RPMI7951 (cell line): ENCODE measurements at regions not wholly inside any gene's neighbourhood (a gene's known extent, or its start where the extent isn't known, plus 50 kb on each side); places are given as distances from the start of the nearest gene placed in this dataset.

ENCODE experiments used
- DNase-seq: peaks from one replicate; pipeline ENCODE4 v3.0.0-alpha.2; 2012; ENCODE audit warnings: low read depth

DNA sequence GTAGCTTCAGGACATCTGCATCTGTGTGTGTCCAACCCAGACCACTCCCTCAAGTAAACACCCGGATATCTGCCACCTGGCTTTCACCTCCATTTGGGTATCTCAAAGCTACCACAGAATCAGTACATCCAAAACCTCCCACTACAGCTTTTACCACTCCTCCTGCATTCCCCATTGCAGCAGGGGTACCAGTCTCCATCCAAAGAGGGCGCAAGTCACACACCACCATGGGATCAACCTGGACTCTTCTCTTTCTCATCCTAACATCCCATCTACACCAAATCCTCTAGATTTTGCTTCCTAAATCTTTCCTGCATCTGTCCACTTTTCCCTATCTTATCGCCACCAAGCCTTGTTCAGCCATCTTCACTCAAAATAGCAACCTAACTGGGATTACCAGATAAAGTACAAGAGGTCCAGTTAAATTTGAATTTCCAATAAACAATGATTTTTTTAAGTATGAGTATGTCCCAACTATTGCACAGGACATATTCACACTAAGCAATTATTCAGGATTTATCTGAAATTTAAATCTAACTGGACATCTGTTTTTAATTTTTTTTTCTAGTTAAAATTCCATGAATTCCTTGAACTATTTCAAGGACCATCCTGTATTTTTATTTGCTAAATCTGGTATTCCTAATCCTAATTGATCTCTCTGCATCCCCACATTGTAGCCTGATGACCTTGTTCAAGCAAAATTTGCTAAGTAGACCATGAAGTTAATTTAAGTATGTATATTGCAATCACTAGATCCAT lies 164.3 kb upstream of the MLN start:
- peak; percentile 8 for DNase-seq

DNA sequence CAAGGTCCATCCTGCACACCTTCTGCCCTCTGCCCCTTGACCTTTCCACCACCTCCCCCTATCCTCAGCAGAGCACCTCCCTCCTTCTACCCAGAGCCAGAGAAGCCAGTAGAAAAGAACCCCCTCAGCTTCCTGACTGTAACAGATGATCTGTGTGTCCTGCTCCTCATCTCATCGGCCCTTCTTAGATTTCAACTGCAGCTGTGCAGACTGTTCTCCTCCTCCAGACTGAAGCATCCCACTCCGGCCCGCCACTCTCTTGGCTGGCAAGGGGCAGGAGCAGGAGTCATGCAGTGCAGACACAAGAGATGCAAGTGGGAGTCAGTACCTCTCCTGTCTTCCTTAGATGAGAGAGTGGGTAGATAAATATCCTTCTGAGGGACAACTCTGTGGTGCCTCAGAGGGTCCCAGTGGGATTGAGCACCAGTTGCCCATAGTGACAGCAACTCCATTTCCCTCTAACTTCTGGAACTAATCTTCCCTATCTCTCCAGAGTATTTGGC lies 163.5 kb upstream of the MLN start:
- DNase-seq, result no peak

DNA sequence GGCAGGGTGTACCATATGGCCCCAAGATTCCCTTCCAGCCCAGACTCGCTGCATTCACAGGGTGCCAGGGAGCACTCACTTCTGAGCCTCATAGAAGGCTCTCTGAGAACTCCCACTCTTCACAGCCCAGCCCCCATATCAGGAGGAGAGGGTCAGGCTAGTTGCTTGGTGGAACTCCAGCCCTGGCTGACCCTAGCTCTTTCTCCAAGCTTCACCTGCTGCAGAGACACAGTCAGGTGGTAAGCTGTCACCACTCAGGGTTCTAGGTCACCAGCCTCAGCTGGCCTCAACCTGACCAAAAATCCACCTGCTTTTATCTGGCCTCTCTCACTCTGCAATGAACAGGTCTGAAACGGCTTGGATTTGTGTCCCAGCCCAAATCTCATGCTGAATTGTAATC lies 162.7 kb upstream of the MLN start:
- no peak for DNase-seq

DNA sequence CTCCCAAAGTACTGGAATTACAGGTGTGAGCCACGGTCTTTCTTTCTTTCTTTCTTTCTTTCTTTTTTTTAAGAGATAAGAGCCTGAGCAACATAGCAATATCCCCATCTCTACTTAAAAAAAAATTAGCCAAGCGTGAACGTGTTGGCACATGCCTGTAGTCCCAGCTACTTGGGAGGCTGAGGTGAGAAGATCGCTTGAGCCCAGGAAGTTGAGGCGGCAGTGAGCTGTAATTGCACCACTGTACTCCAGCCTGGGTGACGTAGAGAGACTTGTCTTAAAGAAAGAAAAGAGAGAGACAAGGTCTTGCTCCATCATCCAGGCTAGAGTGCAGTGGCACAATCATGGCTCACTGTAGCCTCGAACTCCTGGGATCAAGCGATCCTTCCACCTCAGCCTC lies 162.0 kb upstream of the MLN start:
- DNase-seq, result no peak

DNA sequence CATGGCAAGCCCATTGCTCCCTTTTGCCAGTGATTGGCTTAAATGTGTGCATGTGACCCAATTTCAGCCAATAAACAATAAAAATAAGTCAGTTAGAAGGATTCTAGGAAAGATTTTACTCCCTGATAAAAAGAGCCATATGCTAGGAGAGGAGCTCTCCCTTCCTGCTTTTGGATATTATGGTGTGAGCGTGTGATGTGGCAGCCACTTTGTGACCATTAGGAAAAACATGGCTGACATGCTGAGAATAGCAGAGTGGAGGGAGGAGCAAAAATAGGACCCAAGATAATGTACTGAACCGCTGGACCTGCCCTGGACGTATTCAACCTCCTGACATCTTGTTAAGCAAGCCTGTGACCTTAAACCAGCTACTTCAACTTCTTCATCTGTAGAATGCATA lies 160.6 kb upstream of the MLN start:
- no peak for DNase-seq

DNA sequence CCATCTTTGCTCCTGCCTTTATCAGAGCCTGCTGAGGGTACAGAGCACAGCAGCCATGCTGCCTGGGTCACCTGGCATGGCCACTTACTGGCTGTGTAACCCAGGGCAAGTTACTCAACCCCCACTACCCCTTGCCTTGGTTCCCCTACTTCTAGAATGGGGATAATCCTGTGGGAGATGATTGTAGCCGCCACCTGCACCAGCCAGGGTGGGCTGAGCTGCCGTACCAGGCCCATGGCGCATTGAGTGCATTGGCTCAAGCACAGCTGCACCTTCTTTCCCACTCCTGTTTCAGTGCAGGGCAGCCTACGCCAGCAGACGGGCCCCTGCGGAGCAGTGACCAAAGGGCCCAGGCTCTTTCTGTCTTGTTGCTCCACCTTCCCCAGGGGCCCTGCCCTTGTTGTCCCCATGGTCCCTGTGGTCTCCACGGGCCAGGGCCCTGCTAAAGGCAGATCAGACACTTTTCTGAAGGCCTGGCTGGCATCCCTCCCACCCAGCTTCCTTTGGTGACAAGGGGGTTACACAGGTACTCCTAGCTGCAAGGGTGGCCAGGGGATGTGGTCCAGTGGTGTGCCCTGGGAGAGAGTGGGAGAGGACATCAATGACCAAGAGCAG lies 159.4 kb upstream of the MLN start:
- DNase-seq, result no peak

DNA sequence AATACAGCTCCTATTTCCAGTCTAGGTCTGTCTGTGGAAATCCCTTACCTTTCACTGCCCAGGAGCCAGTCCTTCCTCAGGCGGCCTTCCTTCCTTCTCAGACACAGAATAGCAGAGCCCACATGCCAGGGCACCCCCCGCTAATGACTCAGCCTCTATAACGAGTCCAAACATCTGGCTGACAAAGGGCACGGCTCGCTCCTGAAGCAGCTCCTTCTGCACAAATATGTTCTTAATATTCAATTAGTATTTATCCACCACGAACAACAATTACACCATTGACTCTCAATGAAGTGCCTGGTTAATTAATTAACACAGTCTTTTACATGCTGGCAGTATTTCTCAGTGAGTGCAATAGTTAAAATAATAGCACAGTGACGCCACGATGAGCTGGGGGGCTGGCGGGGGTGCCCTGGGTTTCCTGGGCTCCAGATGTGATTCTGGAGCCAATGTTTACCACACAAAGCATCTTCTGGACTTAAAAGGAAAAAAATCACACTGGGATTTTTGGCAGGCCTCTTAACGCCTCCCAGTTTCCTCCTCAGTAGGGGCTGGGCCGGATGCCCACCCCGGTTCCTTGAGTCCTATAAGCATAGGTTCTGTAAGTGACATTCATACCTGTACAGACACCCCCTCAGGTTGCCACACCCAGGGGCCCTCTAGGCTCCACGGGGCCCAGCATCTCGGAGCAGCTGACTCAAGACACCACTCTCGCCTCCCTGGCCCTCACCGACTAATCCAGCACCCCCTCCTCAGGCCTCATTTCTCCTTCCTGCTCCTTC lies 158.6 kb upstream of the MLN start:
- peak; percentile 41 for DNase-seq

DNA sequence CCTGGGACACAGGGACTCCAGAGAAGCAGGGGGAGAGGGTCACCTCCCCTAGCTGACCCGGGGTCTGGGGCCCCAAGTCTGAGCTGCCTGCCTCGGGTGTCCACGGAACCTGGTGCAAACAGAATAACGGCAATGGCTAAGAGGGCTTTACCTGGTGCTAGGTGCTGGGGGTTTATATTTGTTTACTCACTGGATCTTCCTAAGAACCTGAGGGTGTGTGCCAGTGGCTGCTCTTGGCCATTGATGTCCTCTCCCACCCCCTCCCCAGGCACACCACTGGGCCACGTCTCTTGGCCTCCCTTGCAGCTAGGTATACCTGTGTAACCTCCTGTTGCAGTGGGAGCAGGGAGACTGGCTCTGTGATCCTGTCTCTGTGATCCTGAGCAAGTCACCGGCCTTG lies 157.9 kb upstream of the MLN start:
- DNase-seq, result no peak

DNA sequence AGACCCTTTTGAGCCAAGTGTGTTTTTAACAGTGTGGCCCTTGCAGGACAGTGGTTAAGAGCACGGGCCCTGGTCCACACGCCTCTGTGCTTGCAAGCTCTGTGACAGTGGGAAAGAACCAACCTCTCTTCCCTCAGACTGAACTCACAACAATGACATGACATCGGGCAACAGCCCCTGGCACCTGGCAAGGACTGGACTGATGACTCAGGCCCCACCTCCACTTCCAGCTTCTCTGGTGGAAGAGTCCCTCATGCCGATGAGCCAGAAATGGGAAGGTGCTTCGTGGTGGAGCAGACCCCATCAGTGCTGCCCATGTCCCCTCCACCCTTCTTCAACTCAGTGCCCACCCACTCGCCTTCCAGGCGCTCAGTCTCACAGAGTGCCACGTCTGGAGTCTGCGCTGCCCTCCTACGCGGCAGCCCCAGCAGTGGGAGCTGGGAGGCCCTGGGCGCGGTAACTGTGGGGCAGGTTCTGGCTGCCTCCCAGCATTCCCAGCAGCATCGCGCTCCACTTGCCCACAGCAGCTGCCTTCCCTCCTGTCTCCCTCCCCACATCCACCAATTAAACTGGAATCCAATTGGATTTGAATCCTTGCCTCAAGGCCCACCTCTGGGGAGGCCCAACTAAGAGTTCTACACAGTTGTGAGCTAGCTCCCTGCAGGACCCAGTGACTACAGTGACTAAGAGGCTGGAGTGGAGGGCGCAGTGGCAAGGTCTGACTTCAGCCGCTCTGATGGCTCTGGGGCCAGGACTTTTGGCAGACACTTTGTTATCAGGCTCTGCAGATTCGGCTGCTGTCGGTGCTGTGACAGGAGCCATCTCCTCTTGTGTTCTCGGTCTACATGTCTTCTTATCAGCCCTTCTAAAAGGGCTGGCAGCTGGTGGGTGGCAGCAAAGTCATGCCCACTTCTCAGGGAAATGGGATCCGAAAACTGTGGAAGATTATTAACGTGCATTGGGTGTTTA lies 156.8 kb upstream of the MLN start:
- DNase-seq, result no peak

DNA sequence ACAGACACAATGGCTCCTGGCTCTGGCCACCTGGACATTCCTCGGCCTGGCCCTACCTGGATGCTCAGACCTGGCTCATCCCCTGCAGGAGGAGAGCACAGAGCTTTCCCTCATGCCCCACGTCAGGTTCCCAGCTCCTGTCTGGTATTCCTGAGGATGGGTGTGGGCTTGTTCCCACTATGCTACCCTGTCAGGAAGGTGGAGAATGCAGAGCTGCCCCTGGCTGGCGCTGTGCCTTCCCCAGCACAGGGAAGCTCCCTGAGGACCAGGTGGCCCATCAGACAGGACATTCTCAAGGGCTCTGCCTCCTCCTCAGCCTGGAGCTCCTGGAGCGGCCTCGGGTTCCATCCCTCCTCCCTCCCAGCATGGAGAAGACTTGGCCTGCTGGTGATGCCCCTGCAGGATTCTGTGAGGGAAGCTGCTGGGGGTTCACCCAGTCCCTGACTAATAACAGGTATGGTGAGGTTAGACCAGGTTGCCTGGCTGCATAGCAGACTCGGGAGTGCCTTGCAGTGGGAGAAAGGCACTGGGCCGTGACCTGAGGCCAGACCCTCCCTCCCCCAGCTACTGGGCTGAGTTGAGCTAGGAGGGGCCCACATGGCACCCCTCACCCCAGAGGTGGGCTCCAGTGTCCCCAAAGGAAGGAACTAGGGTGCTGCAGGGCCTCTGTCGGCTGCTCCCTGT lies 156.0 kb upstream of the MLN start:
- no peak for DNase-seq

DNA sequence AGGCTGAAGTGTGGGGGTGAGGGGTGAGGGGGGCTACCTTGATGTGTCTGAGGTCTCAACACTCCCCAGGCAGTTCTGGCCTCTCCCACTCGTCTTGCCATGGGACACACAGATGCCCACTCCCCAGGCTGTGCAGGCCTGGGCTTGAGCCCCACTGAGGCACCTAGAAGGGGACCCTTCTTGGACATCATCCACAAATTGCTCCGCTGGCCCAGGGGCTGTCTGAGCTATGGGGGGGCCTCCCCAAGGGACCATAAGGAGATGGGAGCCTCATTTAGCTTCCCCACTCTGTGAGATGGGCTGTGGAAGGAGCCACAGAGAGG lies 155.5 kb upstream of the MLN start:
- no peak for DNase-seq

DNA sequence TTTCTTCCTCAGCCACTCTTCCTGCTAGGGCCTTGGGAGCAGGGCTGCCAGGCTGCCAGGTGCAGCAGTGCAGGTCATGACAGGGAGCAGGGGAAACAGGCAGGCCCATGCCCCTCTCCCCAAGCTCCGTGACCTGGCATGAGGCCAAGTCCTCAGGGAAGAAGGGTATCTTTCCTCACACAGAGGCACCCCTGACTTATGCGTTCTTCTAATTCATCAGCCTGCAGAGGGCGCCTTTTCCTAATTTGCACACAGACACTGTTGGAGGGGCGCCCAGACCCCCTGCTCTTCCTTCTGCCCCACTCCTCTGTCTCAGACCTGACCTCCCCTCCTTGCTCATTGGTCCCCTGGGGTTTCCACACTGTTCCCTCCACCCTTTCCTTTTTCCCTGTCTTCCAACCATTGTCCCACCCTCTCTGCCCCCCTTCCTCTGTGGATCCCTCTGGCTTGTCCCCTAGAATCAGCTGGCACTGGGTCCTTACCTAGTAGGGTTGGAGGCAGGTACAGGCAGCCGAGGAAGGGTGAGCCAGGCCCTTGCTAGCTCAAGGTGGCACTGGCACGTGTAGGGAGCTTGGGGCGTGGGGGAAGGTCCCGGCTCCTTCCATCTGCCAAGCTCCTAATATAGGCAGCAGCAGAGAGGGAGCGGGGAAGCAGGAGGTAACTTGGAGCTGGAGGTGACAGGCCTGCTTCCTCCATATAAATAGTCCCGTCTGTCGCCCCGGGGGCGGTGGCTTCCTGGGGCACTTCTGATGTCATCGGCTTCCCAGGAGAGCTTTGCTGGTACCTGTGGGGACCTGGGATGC lies 154.9 kb upstream of the MLN start:
- DNase-seq, result no peak

DNA sequence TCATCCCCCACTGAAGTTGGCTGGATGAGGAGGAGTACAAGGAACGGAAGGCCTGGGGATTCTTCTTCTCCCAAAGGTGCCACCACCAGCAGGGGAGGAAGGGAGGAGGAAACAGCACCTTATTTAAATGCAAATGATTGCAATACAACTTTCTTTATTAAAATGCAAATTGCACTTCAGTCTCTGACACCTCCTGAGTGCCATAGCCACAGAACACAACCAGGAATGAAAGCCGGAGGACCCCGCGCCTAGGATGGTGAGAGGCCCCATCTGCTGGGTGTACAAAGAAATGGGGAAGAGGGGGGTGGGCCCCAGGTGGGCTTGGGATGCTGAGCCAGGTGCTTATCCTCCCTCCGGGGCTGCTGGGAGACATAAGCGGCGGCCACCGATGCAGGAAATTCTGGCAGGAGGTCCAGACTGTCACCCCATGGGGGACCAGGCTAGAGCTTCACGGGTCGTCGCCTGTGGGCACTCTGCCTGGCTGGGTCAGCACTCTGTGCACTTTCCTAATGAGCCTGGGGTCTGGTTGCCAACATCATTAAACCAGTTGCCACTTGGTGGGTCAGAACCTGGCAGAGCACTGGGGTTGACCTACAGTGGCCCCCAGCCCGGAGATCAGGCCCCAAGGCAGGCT lies 154.2 kb upstream of the MLN start:
- no peak for DNase-seq

DNA sequence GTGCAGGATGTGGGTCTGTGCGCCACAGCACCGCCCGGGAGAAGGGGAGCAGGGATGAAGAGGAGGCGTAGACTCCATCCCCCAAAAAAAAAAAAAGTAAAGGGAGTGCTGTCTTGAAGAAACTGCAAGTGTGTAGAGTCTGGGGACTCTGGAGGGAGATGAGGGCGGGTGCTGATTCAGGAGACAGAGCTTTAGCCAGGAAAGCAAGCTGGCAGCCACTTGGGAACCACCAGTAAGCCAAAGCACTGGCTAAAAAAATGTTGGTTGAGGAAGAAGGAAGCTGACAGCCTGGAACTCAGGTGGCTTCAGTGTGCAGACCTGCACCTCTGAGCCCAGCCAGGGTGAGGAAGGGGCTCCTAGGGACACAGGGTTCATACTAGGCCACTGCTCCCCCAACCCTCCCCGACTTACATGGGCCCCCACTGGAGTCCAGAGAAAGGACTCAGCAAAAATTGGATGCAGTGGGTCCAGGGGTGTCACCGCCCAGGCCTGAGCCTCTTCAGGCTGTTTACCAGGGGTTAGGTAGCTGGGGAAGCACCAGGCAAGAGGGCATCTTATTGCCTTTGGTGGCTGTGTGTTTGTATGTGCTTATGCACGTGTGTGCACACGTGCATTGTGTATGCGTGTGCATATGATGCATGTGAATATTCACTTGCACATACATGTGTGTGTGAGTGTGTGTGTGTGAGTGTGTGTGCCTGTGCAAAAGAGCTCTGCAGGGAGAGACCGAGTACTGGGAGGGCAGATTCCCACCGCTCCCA lies 153.5 kb upstream of the MLN start:
- DNase-seq, result no peak

DNA sequence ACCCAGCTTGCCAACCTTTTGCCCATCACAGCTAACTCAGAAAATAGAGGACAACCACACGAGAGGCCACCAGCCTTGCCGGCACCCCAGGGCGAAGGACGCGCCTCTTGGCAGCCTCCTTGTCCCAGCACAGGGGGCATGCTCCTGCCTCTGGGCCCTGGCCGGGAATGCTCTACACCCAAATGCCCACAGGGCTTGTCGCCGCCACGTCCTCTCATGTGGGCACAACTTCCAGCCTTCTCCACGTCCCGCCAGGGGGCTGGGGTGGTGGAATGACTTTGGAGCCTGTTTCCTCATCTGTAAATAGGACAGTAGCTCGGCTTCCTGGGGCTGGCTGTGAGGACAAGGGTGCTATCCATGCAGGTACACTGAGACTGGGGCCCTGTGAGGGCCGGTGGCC lies 152.4 kb upstream of the MLN start:
- DNase-seq, result no peak

DNA sequence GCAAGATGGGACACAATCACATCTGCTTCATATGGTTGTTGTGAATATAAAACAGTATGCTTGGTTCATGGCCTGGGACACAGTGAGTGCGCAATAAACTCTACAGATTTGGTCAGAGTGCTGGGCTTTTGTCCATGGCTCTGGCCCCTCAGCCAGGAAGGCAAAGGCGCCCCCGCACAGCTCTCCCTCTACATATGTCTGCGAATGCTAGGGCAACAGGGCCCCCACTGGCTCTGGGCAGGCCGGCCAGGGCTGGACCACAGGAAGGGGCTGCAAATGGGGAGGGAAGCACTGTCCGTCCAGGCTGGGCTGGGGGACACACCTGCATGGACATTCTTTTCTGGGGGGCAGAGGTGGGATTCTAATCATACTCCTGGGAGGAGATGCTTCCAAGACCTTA lies 151.8 kb upstream of the MLN start:
- no peak for DNase-seq

DNA sequence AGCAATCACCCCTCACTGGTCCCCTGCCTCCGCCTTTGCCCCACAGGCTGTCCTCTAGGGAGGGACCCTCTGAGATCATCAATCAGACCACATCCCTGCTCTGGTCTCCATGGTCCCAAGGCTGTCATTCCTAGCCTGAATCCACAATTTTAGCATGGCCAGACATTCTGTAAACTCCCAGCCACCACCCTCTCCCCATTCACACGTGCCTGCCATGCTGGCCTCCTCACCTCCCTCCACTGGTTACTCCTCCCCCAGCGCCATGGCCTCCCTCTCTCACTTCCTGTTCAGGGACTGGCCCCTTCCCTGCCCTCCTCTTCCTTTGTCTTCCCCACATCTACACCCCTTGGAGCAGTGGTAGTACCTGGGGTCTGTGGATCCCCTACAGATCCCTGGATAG lies 150.7 kb upstream of the MLN start:
- DNase-seq, result no peak

DNA sequence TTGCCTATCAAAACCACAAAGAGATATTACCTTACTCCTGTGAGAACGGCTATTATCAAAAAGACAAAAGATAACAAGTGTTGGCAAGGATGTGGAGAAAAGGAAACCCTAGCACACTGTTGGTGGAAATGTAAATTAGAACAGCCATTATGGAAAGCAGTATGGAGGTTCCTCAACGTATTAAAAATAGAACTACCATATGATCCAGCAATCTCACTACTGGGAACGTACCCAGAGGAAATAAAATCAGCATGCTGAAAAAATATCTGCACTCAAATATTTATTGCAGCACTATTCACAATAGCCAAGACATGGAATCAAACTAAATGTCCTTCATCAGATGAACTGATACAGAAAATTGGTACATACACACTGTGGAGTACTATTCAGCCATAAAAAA lies 149.4 kb upstream of the MLN start:
- DNase-seq, result no peak

DNA sequence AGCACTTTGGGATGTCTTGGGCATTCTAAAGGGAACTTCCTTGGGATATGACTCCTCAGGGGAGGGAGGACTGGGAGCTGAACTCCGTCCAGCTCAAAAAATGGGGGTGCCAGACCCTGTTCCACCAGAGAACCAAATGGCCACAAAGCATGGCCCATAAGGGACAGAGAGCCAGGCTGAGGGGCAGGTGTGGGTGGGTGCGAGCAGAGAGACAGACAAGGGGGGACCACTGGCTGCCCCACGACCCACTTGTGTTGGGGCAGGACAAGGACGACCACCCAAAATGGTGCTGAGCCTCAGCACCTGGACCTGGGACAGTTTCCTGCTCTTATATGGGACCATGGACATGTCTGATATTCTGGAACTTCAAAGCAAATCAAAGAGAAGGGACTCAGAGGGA lies 148.2 kb upstream of the MLN start:
- no peak for DNase-seq
